HG03060 (cell line): ENCODE measurements at regions not wholly inside any gene's neighbourhood (a gene's known extent, or its start where the extent isn't known, plus 50 kb on each side); places are given as distances from the start of the nearest gene placed in this dataset.

Source experiments
- ATAC-seq: cut with Tn5 transposase; IDR thresholded peaks from one replicate; pipeline ENCODE4 v1.9.1; 2021; ENCODE audit warnings: low read depth, moderate number of reproducible peaks; ENCODE audit not compliant: unreplicated experiment

DNA sequence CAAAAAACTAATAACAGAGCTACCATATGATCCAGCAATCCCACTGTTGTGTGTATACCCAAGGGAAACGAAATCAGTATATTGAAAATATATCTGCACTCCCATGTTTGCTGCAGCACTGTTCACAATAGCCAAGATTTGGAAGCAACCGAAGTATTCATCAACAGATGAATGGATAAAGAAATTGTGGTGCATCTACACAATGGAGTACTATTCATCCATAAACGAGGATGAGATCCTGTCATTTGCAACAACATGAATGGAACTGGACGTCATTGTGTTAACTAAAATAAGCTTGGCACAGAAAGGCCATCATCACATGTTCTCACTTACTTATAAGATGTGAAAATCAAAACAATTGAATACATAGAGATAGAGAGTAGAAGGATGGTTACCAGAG is 402.1 kb downstream of the KCTD8 start:
- ATAC-seq: no peak

DNA sequence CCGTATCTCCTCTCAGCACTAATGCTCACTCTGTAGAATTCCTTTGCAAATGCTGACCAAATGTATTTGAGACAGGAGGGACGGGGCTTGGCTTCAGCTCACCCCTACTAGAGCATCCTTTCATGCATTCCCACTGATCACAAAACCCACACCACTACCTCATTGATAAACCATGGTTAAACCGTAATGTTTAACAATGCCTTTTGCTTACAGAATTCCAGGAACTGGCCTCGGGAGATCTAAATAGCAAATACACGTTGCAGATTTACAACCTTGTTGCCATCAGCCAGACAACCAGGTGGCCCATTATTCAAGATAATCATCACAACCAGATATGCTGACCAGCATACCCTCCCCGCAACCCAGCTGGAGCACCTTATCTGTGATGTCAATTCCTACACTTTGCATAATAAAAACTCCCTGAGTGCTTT is 391.9 kb downstream of the KCTD8 start:
- no peak for ATAC-seq

DNA sequence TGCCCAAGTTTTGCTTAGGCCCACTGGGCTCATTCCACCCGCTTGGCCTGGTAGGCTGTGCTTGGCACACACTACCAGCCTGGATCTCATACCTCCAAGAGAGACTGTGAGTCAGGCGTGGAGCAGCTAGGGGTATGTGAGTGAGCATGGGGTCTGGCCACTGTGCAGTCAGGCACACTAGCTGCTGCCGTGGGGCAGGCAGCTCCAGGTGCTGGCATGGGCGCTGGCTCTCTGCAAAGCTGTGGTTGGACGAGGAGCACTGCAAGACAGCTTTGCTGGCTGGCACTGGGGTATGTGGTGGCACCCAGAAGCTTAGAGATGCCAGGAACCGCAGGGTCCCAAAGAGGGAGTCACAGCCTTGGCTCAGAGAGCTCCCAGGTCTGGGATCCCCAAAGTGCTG is 377.8 kb downstream of the KCTD8 start:
- no peak for ATAC-seq

DNA sequence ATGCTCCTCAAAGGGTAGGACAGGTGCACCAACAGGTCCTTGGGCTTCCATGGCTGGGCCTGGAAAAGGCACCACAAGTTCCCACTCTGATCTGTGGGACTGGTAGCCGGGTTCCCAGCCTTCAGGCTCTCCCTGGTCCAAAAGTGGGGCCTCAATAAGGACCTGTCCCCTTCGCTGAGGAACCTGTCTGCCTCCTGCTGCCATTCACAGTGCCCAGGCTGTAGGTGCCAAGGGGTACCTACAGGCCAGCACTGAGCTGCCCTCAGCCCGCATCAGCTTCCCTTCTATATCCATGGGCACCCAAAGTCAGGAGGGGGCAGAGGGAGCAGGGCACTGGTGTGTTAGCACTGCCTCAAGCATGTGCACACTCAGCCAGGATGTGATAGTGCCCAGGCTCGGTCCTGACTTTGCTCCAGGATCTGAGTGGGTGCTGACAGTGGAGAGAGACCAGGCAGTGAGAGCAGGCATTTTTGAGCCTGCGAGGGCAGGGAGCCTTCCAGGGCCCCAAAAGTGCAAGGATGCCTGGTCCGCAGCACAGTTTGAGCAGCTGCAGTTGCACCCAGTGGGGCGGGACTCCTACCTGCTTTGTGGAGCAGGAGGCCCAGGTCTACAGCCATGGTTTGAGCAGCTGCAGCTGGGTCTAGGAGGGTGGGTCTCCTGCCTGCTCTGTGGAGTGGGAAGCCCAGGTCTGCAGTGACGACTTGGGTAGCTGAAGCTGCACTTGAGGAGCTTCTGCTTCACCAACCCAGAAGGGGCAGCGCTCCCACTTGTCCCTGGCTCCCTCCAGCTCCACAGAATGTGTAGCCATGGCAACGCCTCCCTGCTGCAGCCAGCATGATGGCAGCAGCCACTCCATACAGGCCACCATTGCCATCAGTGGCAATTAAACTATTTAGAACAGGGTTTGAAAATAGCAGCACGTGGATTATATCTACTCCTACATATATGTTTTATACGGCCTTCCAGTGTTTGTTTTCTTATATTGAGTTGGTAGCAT is 376.4 kb downstream of the KCTD8 start:
- ATAC-seq: no peak

DNA sequence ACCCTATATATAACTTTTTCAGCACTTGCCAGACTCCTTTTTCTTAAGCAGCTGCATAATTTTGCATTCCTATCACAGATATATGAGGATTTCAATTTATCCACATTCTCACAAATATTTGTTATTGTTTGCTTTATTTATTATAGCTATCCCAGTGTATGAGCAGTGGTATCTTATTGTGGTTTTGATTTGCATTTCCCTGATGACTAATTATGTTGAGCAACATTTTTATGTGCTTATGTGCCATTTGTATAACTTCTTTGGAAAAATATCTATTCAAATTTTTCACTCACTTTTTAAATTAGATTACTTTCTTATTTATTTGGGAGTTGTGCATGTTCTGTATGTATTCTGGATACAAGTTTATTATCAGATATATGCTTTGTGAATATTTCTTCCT is 361.9 kb downstream of the KCTD8 start:
- no peak for ATAC-seq

DNA sequence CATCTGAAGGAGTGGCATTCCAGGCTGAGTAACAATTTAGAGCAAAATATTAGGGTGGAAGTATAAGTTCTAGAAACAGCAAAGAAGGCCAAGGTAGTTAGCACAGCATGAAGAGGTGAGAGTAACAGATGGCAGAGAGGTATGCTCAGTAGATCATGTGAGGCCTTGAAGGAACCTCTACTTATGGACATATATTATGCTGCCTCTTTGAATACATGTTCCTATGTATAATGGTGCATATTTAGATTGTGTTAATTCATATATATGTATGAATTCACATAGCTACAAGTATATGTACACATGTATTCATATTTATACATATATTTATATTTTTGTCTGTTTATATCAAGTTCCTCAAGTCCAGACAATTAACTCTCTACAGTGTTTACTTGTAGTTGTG is 355.2 kb downstream of the KCTD8 start:
- no peak for ATAC-seq

DNA sequence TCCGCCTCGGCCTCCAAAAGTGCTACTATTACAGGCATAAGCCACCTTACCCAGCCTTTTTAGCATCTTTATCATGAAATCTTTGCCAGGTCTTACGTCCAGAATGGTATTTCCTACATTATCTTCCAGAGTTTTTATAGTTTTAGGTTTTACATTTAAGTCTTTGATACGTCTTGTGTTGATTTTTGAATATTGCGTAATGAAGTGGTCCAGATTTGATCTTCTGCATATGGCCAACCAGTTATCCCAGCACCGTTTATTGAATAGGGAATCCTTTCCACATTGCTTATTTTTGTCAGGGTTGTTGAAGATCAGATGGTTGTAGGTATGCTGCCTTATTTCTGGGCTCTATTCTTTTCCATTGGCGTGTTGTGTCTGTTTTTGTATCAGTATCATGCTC is 349.6 kb downstream of the KCTD8 start:
- no peak for ATAC-seq

DNA sequence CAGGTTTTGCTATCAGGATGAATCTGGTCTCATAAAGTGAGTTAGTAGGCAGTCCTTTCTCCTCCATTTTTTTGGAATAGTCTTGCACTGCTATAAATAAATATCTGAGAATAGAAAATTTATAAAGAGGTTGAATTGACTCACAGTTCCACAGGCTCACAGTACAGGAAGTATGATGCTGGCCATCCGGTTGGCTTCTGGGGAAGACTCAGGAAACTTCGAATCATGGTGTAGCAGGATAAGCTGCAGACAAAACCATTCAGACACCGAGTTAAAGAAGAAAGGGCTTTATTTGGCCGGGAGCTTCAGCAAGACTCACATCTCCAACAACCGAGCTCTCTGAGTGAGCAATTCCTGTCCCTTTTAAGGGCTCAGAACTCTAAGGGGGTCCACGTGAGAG is 348.2 kb downstream of the KCTD8 start:
- ATAC-seq: no peak

DNA sequence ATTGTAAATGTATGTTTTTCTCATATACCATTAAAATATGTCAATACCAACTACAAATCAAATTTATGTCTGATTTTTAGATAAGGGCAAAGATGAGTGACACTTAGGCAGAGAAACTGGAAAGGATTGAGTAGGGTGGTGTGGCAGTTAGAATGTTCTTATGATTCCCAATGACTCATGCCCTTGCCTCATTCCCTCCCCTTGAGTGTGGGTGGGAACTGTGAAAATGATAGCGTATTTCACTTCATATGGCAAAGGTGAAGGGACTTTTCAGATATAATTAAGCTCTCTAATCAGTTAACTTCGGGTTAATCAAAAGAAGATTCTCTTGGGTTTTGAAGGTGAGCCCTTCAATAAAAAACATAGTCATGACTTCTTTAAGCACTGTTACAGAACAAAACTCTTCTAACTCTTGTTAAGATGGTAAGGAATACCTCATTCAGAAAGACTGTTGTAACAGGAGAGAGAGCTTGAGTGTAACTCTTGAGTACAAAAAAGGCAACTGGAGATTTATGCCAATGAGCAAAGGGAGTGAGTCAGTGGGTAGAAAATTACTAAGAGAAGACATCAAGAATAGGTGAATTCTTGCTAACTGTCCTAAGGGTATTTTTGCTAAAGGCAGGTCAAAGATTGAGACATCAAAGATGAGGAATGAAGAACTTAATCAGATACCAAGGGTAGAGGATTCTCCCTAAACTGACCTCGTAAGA is 329.5 kb downstream of the KCTD8 start:
- no peak for ATAC-seq

DNA sequence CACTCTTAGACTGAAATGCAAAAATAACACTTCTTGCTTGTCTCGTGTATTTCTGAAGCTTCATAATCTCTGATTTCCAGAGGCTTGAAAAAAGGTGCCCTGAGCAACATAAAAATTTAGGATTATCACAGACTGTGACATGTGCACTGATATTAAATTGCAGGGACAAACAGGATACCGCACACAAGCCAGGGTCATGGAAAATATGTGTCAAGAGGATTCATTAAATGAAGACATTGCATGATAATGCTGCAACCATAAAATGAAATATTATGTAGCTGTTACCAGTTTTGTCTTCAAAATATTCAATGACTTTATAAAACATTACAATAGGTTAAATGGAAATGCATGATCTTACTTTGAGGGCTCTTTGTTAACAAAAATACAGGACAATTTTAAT is 328.0 kb downstream of the KCTD8 start:
- ATAC-seq: no peak

DNA sequence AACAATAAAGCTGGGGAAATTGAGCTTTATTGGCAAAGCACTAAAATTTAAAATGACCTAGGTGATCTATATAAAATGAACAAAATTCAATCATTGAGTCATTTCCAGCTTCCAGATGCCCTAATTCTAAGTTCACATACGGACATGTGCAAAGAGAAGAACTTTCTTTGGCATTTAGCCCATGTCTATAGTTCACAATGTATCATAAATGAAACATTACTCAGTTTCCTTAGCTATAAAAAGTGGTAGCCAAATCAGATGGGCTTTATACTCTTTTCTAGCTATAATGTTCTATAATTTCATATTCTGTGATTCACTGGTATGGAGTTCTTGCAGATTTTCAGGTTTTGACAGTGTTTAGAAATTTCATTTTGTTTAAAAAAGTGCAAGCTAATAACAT is 327.4 kb downstream of the KCTD8 start:
- ATAC-seq: no peak
